22Rv1 (cell line): ENCODE measurements at regions not wholly inside any gene's neighbourhood (a gene's known extent, or its start where the extent isn't known, plus 50 kb on each side); places are given as distances from the start of the nearest gene placed in this dataset.
"Not testable (repeated sequence)": the region's sequence is repeated elsewhere in the genome, so short reads cannot be mapped to it uniquely, and the experiment has no call there.

Source experiments
- H3K27ac ChIP-seq: fragments of 450-650 bp; 2 replicates; pipeline ENCODE4 v1.5.1; 2017
- ZFX ChIP-seq: fragments of 450-650 bp; IDR thresholded peaks from 2 replicates; pipeline ENCODE4 v1.6.1; 2017; ENCODE audit warnings: antibody characterized with exemption, borderline replicate concordance
- TF ChIP-seq, protein P1 (sequence below): fragments of 450-650 bp; IDR thresholded peaks from 2 replicates; pipeline ENCODE4 v1.5.1; 2017; ENCODE audit warnings: mild to moderate bottlenecking

GRCh38 chr17:70388326-70388725 is 219.0 kb downstream of the KCNJ2 start:
- TF ChIP-seq, protein P1, sequence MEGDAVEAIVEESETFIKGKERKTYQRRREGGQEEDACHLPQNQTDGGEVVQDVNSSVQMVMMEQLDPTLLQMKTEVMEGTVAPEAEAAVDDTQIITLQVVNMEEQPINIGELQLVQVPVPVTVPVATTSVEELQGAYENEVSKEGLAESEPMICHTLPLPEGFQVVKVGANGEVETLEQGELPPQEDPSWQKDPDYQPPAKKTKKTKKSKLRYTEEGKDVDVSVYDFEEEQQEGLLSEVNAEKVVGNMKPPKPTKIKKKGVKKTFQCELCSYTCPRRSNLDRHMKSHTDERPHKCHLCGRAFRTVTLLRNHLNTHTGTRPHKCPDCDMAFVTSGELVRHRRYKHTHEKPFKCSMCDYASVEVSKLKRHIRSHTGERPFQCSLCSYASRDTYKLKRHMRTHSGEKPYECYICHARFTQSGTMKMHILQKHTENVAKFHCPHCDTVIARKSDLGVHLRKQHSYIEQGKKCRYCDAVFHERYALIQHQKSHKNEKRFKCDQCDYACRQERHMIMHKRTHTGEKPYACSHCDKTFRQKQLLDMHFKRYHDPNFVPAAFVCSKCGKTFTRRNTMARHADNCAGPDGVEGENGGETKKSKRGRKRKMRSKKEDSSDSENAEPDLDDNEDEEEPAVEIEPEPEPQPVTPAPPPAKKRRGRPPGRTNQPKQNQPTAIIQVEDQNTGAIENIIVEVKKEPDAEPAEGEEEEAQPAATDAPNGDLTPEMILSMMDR = no peak
- TF ChIP-seq ZFX = no peak
- no peak overlapping the region for H3K27ac ChIP-seq

DNA sequence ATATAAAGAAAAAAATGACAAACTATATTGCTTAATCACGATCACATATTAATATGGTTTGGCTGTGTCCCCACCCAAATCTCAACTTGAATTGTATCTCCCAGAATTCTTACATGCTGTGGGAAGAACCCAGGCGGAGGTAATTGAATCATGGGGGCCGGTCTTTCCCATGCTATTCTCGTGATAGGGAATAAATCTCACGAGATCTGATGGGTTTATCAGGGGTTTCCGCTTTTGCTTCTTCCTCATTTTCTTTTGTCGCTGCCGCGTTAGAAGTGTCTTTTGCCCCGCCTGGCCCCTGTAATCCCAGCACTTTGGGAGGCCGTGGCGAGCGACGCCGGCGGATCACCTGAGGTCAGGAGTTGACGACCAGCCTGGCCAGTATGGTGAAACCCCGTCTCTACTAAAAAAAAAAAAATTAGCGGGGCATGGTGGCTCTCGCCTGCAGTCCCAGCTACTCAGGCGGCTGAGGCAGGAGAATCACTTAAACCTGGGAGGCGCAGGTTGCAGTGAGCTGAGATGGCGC is 220.0 kb downstream of the KCNJ2 start:
- not testable (repeated sequence) for H3K27ac ChIP-seq

GRCh38 chr17:70390049-70390448 is 220.7 kb downstream of the KCNJ2 start:
- H3K27ac ChIP-seq = no peak overlapping the region
- TF ChIP-seq ZFX = no peak
- TF ChIP-seq, protein P1 = no peak

DNA sequence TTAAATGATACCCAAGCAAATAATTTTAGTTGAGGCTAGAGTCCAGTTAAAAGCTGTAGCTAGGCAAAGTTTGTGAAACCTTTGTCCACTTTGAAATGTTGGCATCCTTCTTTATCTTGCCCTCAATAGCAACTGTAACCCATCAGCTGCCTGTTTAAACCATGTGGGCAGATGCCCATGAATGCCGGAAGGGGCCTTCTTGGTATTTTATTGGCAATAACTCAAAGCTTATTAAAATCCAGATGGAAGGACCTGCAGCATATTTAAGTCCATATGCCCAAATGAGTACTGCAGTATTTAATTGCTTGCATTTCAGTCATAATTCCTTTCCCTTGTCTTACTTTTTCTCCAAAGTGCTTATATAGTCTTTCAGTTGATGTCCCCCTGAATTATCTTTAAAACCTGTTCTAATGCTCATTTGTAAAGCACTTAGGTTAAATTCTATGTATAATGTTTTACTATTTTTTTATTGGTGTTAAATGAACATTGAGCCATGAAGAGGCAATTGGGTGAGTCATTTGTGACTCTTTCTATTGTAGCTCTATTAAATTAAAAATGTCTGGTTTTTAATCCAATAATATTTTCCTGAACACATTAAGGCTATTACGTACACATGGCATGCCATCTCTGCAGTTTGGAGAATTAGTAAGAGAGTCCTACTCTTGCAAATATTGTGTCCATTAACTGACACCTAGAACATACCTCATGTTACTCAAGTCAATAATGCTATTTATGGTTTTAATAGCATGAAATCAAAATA is 225.3 kb downstream of the KCNJ2 start:
- H3K27ac ChIP-seq = no peak overlapping the region

GRCh38 chr17:70405492-70406220 is 236.3 kb downstream of the KCNJ2 start:
- H3K27ac ChIP-seq = no peak overlapping the region
- TF ChIP-seq ZFX = no peak

More for the DNA sequence above, 225.3 kb downstream of the KCNJ2 start:
- TF ChIP-seq, protein P1 = no peak

GRCh38 chr17:70407506-70407905 is 238.2 kb downstream of the KCNJ2 start:
- TF ChIP-seq, protein P1 = no peak
- TF ChIP-seq ZFX = no peak
- H3K27ac ChIP-seq = no peak overlapping the region

- no peak overlapping the region for H3K27ac ChIP-seq
- TF ChIP-seq, protein P1 = no peak
- TF ChIP-seq ZFX = no peak
Measured at GRCh38 chr17:70408768-70409167, 239.4 kb downstream of the KCNJ2 start.

- no peak overlapping the region for H3K27ac ChIP-seq
- TF ChIP-seq, protein P1 = no peak
- TF ChIP-seq ZFX = no peak
Measured at GRCh38 chr17:70414300-70414699, 245.0 kb downstream of the KCNJ2 start.
